Endothelial cell of umbilical vein (primary cell): ENCODE measurements at regions not wholly inside any gene's neighbourhood (a gene's known extent, or its start where the extent isn't known, plus 50 kb on each side); places are given as distances from the start of the nearest gene placed in this dataset.

Experiments used
- BruUV-seq: library from RNA; stranded (reverse); fragments of 400-500 nt; replicated peaks from 2 replicates; lab custom pipeline; 2021; lab: Mats Ljungman, UMichigan
- CTCF ChIA-PET: fragments of 300-600, 350-600 bp; sonication (Branson Sonifier 250); formaldehyde crosslinking; loops from one replicate; lab custom pipeline; 2021; ENCODE audit warnings: antibody characterized with exemption, inconsistent platforms; lab: Charles Lee
- POLR2A ChIA-PET: fragments of 300-600, 350-600 bp; sonication (Branson Sonifier 250); formaldehyde crosslinking; loops from one replicate; lab custom pipeline; 2021; ENCODE audit warnings: antibody characterized with exemption, inconsistent platforms; lab: Charles Lee
- DNase-seq: peaks from one replicate; pipeline ENCODE4 v3.0.0-alpha.2; 2011; ENCODE audit warnings: low read depth, low spot score
- FAIRE-seq: peaks from 2 replicates; lab custom pipeline; 2011; peaks lifted over from hg19 to GRCh38; lab: Jason Lieb, UNC
- H2AFZ ChIP-seq: 2 replicates; pipeline ENCODE4 v1.6.0; 2012; ENCODE audit warnings: low read depth, low read length, control low read depth, inconsistent platforms
- H3K27ac ChIP-seq: 2 replicates; pipeline ENCODE4 v1.5.1; 2011; ENCODE audit warnings: low read depth, mild to moderate bottlenecking, control low read depth, low read length, moderate library complexity; ENCODE audit not compliant: insufficient read depth
- H3K27me3 ChIP-seq, 2 experiments: 2 replicates each; pipeline versions ENCODE4 v1.6.0 to v1.6.1; 2011; ENCODE audit warnings: low read length in 2 of 2, mixed read lengths in 1 of 2; ENCODE audit not compliant: control insufficient read depth in 2 of 2, insufficient read depth in 2 of 2
- H3K36me3 ChIP-seq, 2 experiments: 2 replicates in 1 of 2; 3 replicates in 1 of 2; pipeline ENCODE4 v1.5.1; 2011; ENCODE audit warnings: low read length in 2 of 2, mild to moderate bottlenecking in 1 of 2, moderate library complexity in 1 of 2; ENCODE audit not compliant: control insufficient read depth in 2 of 2, insufficient read depth in 2 of 2; ENCODE audit errors: extremely low read depth in 1 of 2
- H3K4me1 ChIP-seq: 3 replicates; pipeline ENCODE4 v1.5.1; 2011; ENCODE audit warnings: mild to moderate bottlenecking, low read length; ENCODE audit not compliant: control insufficient read depth, insufficient read depth; ENCODE audit errors: extremely low read depth
- H3K4me2 ChIP-seq: 2 replicates; pipeline ENCODE4 v1.6.1; 2011; ENCODE audit warnings: low read length, control low read depth, mixed read lengths; ENCODE audit not compliant: insufficient read depth
- H3K4me3 ChIP-seq, 3 experiments: fragments of 200-600 bp in 1 of 3; sonication (generic), shearing (Covaris generic) in 1 of 3; replicated peaks in 1 of 3; 2 replicates each; pipeline ENCODE4 v1.5.1; 2011 to 2016; ENCODE audit warnings: control low read depth in 3 of 3, low read length in 3 of 3, mild to moderate bottlenecking in 2 of 3, inconsistent platforms in 1 of 3, low read depth in 1 of 3, moderate library complexity in 1 of 3; ENCODE audit not compliant: insufficient read depth in 1 of 3
- H3K79me2 ChIP-seq: 2 replicates; pipeline ENCODE4 v1.6.0; 2012; ENCODE audit warnings: low read length, inconsistent platforms; ENCODE audit not compliant: control insufficient read depth, insufficient read depth
- H3K9ac ChIP-seq: replicated peaks from 2 replicates; pipeline ENCODE3; 2011; ENCODE audit warnings: low read length, control low read depth; ENCODE audit not compliant: insufficient read depth; ENCODE audit errors: extremely low read depth
- H3K9me1 ChIP-seq: replicated peaks from 3 replicates; pipeline ENCODE4 v1.6.0; 2011; ENCODE audit warnings: mild to moderate bottlenecking, low read length; ENCODE audit not compliant: control insufficient read depth, insufficient read depth; ENCODE audit errors: extremely low read depth
- H3K9me3 ChIP-seq: replicated peaks from 2 replicates; pipeline ENCODE4 v1.5.1; 2012; ENCODE audit warnings: low read length, inconsistent platforms; ENCODE audit not compliant: control insufficient read depth, insufficient read depth
- H4K20me1 ChIP-seq: replicated peaks from 2 replicates; pipeline ENCODE3; 2011; ENCODE audit warnings: mild to moderate bottlenecking, low read length; ENCODE audit not compliant: control insufficient read depth, insufficient read depth; ENCODE audit errors: extremely low read depth
- CTCF ChIP-seq, 2 donors: IDR thresholded peaks; 1 replicate in 1 of 2; 2 replicates in 1 of 2; pipeline ENCODE4 v1.5.1; 2011; ENCODE audit warnings: low read length in 2 of 2, mild to moderate bottlenecking in 2 of 2, moderate library complexity in 2 of 2, control low read depth in 1 of 2, inconsistent platforms in 1 of 2, low read depth in 1 of 2; ENCODE audit not compliant: insufficient read depth in 1 of 2; ENCODE audit errors: extremely low read depth in 1 of 2
- EZH2 ChIP-seq: IDR thresholded peaks from 2 replicates; pipeline ENCODE4 v1.6.1; 2012; ENCODE audit warnings: borderline replicate concordance, low read depth, mild to moderate bottlenecking, moderate library complexity, low read length, inconsistent platforms; ENCODE audit not compliant: severe bottlenecking
- FOS ChIP-seq: IDR thresholded peaks from 2 replicates; pipeline ENCODE4 v1.6.1; 2011; ENCODE audit warnings: mild to moderate bottlenecking, low read length, moderate library complexity, borderline replicate concordance; ENCODE audit not compliant: insufficient read depth
- GATA2 ChIP-seq: IDR thresholded peaks from 2 replicates; pipeline ENCODE4 v1.7.0; 2011; ENCODE audit warnings: low read depth, mild to moderate bottlenecking, moderate library complexity, mixed read lengths, low read length; ENCODE audit not compliant: insufficient read length, insufficient read depth
- JUN ChIP-seq: IDR thresholded peaks from 2 replicates; pipeline ENCODE4 v1.6.1; 2011; ENCODE audit warnings: borderline replicate concordance, low read depth; ENCODE audit not compliant: insufficient read length, insufficient read depth
- MAX ChIP-seq: IDR thresholded peaks from 2 replicates; pipeline ENCODE4 v1.6.1; 2011; ENCODE audit not compliant: insufficient read depth, insufficient read length
- MYC ChIP-seq: IDR thresholded peaks from one replicate; pipeline ENCODE4 v1.6.1; 2011; ENCODE audit warnings: mild to moderate bottlenecking, low read depth, low read length
- POLR2A ChIP-seq: IDR thresholded peaks from 2 replicates; pipeline ENCODE4 v1.6.1; 2012; ENCODE audit warnings: low read depth, mild to moderate bottlenecking, control low read depth, low read length
- POLR2AphosphoS5 ChIP-seq: IDR thresholded peaks from 2 replicates; pipeline ENCODE4 v1.6.1; 2012; ENCODE audit warnings: low read depth, mild to moderate bottlenecking, control low read depth, low read length, moderate library complexity; ENCODE audit not compliant: insufficient read depth
- dilution Hi-C: fragments of 300-500 bp; cut with MboI; formaldehyde crosslinking; loops from one replicate; pipeline ENCODE4 v1.15.0; 2019; ENCODE audit warnings: low sequenced_read_pairs; ENCODE audit not compliant: extremely low pct_ligation_motif_present
- intact Hi-C: fragments of 100-400 bp; cut with micrococcal nuclease; formaldehyde crosslinking; loops from one replicate; pipeline ENCODE4 v1.10.0; 2022

- POLR2A ChIA-PET = no interaction called here
- H3K9me1 ChIP-seq = no peaks in the 10 kb centered on the region
- CTCF ChIA-PET = interaction anchor here (1.3 kb wide), 1 partner anchor 61 kb away, joined by 3 read pairs; no protein-coding TSS in a partner anchor
- no peak overlapping the region for H3K4me2 ChIP-seq
- BruUV-seq = no TSS peak
- no peaks in the 10 kb centered on the region for H3K79me2 ChIP-seq
- H3K36me3 ChIP-seq = no peaks in the 10 kb centered on the region
- peaks cover 0 to 4% of the 10 kb centered on the region in 2 experiments for H3K27me3 ChIP-seq
- no peaks in the 10 kb centered on the region for H3K9me3 ChIP-seq
- DNase-seq (no peak), FAIRE-seq (no peak)
- H3K4me1 ChIP-seq = peaks cover 4% of the 10 kb centered on the region
- H4K20me1 ChIP-seq = no peaks in the 10 kb centered on the region
- no peak overlapping the region for H3K4me3 ChIP-seq
- no peak overlapping the region for H3K27ac ChIP-seq
- no peak overlapping the region for H2AFZ ChIP-seq
- dilution Hi-C loops = no loop called here
- H3K9ac ChIP-seq = no peak overlapping the region
- intact Hi-C loops = no loop called here
- TF ChIP-seq POLR2AphosphoS5 = no peak
- TF ChIP-seq EZH2 = no peak
- no peak for TF ChIP-seq GATA2
- TF ChIP-seq JUN = no peak
- TF ChIP-seq POLR2A = no peak
- no peak for TF ChIP-seq FOS
- no peak for TF ChIP-seq CTCF (IDR thresholded peaks at IDR 0.05; ENCODE audit: extremely low read depth in 1 of 2, insufficient read depth in 1 of 2, low read depth in 1 of 2, low read length in 2 of 2)
- TF ChIP-seq MAX = no peak
- TF ChIP-seq MYC = no peak
These were observed 115.7 kb downstream of the MRM1 start for GRCh38 chr17:36717088-36717487.
